ENCODE measurements at regions not wholly inside any gene's neighbourhood (a gene's known extent, or its start where the extent isn't known, plus 50 kb on each side); places are given as distances from the start of the nearest gene placed in this dataset.
A peak's percentile ranks its signal among the peaks of the same experiment; 100 is the strongest.

DNA sequence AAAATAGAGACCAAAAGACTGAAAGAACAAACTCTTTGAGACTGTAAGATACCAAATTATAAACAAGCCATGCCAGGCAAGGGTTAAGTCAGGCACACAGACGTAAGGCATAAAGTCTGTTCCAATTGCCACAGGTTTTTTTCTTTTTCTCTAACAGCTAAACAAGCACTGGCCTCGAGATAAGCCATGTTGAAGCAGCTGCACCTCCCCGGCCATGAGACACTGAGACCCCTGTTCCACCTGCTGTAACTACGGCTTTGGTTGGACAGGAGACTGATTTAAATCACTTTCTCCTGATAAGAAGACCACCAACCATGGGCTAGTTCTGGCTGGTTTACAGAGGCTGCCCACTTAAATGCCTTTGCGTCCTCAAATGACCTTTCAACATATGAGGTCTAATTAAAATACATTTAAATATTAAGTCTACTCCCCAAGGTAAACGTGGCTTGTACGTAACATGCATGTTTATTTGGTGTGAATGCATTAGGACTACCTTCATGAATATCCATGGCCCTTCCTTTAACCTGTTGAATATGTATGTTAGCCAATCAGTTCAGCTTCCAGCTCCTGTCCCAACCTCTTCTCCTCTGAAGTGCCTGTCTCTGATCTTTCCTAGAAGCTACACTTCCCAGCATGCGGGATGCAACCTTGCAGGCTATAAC is 117.2 kb downstream of the CMPK2 start:
- no peak for TF ChIP-seq ZC3H10 (CRISPR knock-in tag; IDR thresholded peaks at IDR 0.05)
- TF ChIP-seq, protein P1, sequence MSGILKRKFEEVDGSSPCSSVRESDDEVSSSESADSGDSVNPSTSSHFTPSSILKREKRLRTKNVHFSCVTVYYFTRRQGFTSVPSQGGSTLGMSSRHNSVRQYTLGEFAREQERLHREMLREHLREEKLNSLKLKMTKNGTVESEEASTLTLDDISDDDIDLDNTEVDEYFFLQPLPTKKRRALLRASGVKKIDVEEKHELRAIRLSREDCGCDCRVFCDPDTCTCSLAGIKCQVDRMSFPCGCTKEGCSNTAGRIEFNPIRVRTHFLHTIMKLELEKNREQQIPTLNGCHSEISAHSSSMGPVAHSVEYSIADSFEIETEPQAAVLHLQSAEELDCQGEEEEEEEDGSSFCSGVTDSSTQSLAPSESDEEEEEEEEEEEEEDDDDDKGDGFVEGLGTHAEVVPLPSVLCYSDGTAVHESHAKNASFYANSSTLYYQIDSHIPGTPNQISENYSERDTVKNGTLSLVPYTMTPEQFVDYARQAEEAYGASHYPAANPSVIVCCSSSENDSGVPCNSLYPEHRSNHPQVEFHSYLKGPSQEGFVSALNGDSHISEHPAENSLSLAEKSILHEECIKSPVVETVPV (CRISPR knock-in tag; IDR thresholded peaks at IDR 0.05) = no peak
- no peak for TF ChIP-seq ZNF565 (CRISPR knock-in tag; conservative IDR thresholded peaks at IDR 0.05; ENCODE audit: low read depth)
- TF ChIP-seq OSR1 (CRISPR knock-in tag; IDR thresholded peaks at IDR 0.05) = no peak
- TF ChIP-seq RARB (CRISPR knock-in tag; IDR thresholded peaks at IDR 0.05) = no peak
- no peak for TF ChIP-seq TOX (CRISPR knock-in tag; IDR thresholded peaks at IDR 0.05; ENCODE audit: borderline replicate concordance)
- TF ChIP-seq ISL1 (CRISPR knock-in tag; IDR thresholded peaks at IDR 0.05) = no peak
- no peak for TF ChIP-seq ZNF8 (CRISPR knock-in tag; IDR thresholded peaks at IDR 0.05)
- TF ChIP-seq, protein P2, sequence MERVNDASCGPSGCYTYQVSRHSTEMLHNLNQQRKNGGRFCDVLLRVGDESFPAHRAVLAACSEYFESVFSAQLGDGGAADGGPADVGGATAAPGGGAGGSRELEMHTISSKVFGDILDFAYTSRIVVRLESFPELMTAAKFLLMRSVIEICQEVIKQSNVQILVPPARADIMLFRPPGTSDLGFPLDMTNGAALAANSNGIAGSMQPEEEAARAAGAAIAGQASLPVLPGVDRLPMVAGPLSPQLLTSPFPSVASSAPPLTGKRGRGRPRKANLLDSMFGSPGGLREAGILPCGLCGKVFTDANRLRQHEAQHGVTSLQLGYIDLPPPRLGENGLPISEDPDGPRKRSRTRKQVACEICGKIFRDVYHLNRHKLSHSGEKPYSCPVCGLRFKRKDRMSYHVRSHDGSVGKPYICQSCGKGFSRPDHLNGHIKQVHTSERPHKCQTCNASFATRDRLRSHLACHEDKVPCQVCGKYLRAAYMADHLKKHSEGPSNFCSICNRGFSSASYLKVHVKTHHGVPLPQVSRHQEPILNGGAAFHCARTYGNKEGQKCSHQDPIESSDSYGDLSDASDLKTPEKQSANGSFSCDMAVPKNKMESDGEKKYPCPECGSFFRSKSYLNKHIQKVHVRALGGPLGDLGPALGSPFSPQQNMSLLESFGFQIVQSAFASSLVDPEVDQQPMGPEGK (CRISPR knock-in tag; IDR thresholded peaks at IDR 0.05; ENCODE audit: borderline replicate concordance) = no peak
- TF ChIP-seq CSDC2 (CRISPR knock-in tag; IDR thresholded peaks at IDR 0.05) = no peak
- no peak for TF ChIP-seq GLIS3 (CRISPR knock-in tag; IDR thresholded peaks at IDR 0.05)
- ATAC-seq = no peak

DNA sequence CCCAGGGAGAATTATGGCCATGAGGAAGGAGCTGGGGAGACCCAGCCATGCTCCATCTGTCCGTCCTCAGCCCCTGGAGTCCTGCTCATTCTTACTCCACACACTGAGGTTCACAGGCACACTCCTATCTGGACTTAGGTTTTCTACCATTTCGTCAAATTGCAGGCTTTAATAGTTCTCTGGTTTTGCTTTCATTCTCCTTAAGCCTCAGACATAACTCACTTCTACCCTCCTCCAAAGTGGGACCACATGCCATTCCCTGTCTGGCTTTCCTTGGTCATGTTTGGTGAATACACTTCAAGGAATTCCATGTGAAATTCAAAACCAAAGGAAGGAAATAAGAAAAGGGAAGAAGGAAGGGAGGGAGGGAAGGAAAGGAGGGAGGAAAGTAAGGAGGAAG is 115.7 kb downstream of the CMPK2 start:
- TF ChIP-seq, protein P1 (CRISPR knock-in tag; IDR thresholded peaks at IDR 0.05) = no peak
- no peak for TF ChIP-seq ZNF8 (CRISPR knock-in tag; IDR thresholded peaks at IDR 0.05)
- TF ChIP-seq, protein P3, sequence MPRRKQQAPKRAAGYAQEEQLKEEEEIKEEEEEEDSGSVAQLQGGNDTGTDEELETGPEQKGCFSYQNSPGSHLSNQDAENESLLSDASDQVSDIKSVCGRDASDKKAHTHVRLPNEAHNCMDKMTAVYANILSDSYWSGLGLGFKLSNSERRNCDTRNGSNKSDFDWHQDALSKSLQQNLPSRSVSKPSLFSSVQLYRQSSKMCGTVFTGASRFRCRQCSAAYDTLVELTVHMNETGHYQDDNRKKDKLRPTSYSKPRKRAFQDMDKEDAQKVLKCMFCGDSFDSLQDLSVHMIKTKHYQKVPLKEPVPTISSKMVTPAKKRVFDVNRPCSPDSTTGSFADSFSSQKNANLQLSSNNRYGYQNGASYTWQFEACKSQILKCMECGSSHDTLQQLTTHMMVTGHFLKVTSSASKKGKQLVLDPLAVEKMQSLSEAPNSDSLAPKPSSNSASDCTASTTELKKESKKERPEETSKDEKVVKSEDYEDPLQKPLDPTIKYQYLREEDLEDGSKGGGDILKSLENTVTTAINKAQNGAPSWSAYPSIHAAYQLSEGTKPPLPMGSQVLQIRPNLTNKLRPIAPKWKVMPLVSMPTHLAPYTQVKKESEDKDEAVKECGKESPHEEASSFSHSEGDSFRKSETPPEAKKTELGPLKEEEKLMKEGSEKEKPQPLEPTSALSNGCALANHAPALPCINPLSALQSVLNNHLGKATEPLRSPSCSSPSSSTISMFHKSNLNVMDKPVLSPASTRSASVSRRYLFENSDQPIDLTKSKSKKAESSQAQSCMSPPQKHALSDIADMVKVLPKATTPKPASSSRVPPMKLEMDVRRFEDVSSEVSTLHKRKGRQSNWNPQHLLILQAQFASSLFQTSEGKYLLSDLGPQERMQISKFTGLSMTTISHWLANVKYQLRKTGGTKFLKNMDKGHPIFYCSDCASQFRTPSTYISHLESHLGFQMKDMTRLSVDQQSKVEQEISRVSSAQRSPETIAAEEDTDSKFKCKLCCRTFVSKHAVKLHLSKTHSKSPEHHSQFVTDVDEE (CRISPR knock-in tag; IDR thresholded peaks at IDR 0.05) = no peak
- TF ChIP-seq SNAI2 (CRISPR knock-in tag; IDR thresholded peaks at IDR 0.05) = no peak
- no peak for TF ChIP-seq TCF4 (CRISPR knock-in tag; IDR thresholded peaks at IDR 0.05; ENCODE audit: borderline replicate concordance)
- no peak for TF ChIP-seq GLIS3 (CRISPR knock-in tag; IDR thresholded peaks at IDR 0.05)
- no peak for TF ChIP-seq ESRRG (CRISPR knock-in tag; IDR thresholded peaks at IDR 0.05)
- TF ChIP-seq BACH2 (CRISPR knock-in tag; IDR thresholded peaks at IDR 0.05; ENCODE audit: borderline replicate concordance) = no peak
- no peak for TF ChIP-seq ZC3H10 (CRISPR knock-in tag; IDR thresholded peaks at IDR 0.05)
- TF ChIP-seq, protein P2 (CRISPR knock-in tag; IDR thresholded peaks at IDR 0.05; ENCODE audit: borderline replicate concordance) = no peak
- no peak for TF ChIP-seq ZFP3 (CRISPR knock-in tag; IDR thresholded peaks at IDR 0.05)
- no peak for TF ChIP-seq CSDC2 (CRISPR knock-in tag; IDR thresholded peaks at IDR 0.05)
- TF ChIP-seq RARB (CRISPR knock-in tag; IDR thresholded peaks at IDR 0.05) = no peak
- TF ChIP-seq OSR1 (CRISPR knock-in tag; IDR thresholded peaks at IDR 0.05) = no peak
- no peak for TF ChIP-seq ARNTL (CRISPR knock-in tag; IDR thresholded peaks at IDR 0.05; ENCODE audit: borderline replicate concordance, low read depth)
- ATAC-seq = no peak

DNA sequence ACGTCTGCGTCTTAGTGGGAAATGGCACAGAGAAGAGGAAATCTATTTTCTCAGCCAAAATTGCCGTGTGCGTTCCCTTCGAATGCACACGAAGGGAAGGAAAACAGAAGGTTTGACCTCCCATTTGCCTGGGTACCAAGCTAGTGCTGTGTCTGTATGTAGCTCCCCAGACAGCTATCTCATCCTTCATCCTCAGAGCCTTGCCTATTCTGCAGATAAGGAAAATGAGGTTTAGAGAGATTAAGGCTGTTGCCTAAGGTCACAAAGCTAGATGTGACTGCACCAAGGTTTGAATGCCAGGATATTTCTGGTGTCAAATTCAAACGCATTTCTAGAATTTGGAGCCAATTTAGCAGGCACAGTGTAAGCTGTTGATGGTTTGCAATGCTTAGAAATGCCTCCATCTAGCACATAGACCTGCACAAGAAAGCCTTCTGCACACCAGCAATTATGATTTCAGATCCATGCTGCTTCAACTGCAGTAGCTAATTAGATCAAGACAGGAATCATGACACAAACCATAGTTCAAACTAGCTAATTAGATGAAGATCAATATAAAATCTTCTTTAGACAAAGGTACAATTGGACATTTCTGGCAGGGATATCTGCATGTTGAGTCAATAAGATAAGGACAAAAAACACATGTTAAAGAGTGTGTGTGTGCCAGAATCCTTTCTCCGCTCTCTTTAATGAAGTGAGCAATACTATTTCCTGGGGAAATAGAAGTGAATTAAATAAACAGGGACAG is 115.1 kb downstream of the CMPK2 start:
- peak; percentile 49; the same call in 2 of the 3 replicates for ATAC-seq
- TF ChIP-seq PPARA (CRISPR knock-in tag; IDR thresholded peaks at IDR 0.05; ENCODE audit: borderline replicate concordance) (peak; percentile 92), ZNF8 (CRISPR knock-in tag; IDR thresholded peaks at IDR 0.05) (peak; percentile 80; the same call in 1 of the 2 replicates), ESRRG (CRISPR knock-in tag; IDR thresholded peaks at IDR 0.05) (peak; percentile 75; the same call in 1 of the 2 replicates), ZFP3 (CRISPR knock-in tag; IDR thresholded peaks at IDR 0.05) (peak; percentile 87; the same call in 1 of the 2 replicates), ZC3H10 (CRISPR knock-in tag; IDR thresholded peaks at IDR 0.05) (no peak), ISL1 (CRISPR knock-in tag; IDR thresholded peaks at IDR 0.05) (peak; percentile 97), CSDC2 (CRISPR knock-in tag; IDR thresholded peaks at IDR 0.05) (0 out of 2 replicates have a peak, but pooled peaks have one; percentile 48), ARNTL (CRISPR knock-in tag; IDR thresholded peaks at IDR 0.05; ENCODE audit: borderline replicate concordance, low read depth) (peak; percentile 58; the same call in 1 of the 2 replicates), ZFP30 (CRISPR knock-in tag; IDR thresholded peaks at IDR 0.05) (peak; percentile 67)
- TF ChIP-seq, protein P1 (CRISPR knock-in tag; IDR thresholded peaks at IDR 0.05) = peak; percentile 93
- TF ChIP-seq, protein P3 (CRISPR knock-in tag; IDR thresholded peaks at IDR 0.05) = peak; percentile 99

Data from SK-N-SH treated with all-trans-retinoic acid at 6 μM for 48 hours (cell line).